ENCODE measurements at regions not wholly inside any gene's neighbourhood (a gene's known extent, or its start where the extent isn't known, plus 50 kb on each side); places are given as distances from the start of the nearest gene placed in this dataset.

DNA sequence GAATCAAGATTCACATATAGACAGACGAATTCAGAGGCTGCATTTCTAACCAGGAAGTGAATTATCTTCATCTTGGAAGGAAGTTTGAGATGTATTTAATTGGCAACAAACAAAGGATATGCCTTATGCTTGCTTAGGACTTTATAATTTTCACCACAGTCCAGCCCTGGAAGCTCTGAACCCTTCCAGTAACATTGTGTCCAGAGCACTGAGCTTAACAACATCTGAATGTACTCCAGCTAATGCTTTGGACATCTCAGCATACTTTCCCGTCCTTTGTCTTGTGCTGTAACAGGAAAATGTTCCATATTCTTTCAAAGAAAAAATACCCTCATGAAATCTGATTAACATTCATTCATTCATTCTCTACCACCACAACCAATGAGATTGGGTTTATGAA lies 136.3 kb upstream of the SPATS2L start:
- Histone ChIP-seq H3K27ac (ENCODE audit: low read depth) (no peak overlapping the region), H3K4me3 (ENCODE audit: low read depth, low read length) (no peak overlapping the region), H3K36me3 (ENCODE audit: insufficient read depth) (no peaks in the 10 kb centered on the region), H3K4me1 (ENCODE audit: insufficient read depth) (no peaks in the 10 kb centered on the region)
- 66% methylated on average over 2 of the region's 2 CpGs for WGBS
- DNase-seq (ENCODE audit: extremely low spot score), result no peak

GRCh38 chr2:200171731-200172482 lies 134.6 kb upstream of the SPATS2L start:
- no peaks in the 10 kb centered on the region for H3K36me3 ChIP-seq (ENCODE audit: insufficient read depth)
- H3K4me3 ChIP-seq (ENCODE audit: low read depth, low read length), result no peak overlapping the region
- H3K4me1 ChIP-seq (ENCODE audit: insufficient read depth), result no peaks in the 10 kb centered on the region
- no peak overlapping the region for H3K27ac ChIP-seq (ENCODE audit: low read depth)
- 70% methylated on average over 4 of the region's 4 CpGs for WGBS
- DNase-seq (ENCODE audit: extremely low spot score), result no peak

- H3K4me3 ChIP-seq (ENCODE audit: low read depth, low read length), result no peak overlapping the region
- no peaks in the 10 kb centered on the region for H3K4me1 ChIP-seq (ENCODE audit: insufficient read depth)
- no peaks in the 10 kb centered on the region for H3K36me3 ChIP-seq (ENCODE audit: insufficient read depth)
- H3K27ac ChIP-seq (ENCODE audit: low read depth), result no peak overlapping the region
- no peak for DNase-seq (ENCODE audit: extremely low spot score)
- WGBS, result 92% methylated on average over 1 of the region's 1 CpG
Observed at GRCh38 chr2:200172521-200172920, 134.0 kb upstream of the SPATS2L start.

DNA sequence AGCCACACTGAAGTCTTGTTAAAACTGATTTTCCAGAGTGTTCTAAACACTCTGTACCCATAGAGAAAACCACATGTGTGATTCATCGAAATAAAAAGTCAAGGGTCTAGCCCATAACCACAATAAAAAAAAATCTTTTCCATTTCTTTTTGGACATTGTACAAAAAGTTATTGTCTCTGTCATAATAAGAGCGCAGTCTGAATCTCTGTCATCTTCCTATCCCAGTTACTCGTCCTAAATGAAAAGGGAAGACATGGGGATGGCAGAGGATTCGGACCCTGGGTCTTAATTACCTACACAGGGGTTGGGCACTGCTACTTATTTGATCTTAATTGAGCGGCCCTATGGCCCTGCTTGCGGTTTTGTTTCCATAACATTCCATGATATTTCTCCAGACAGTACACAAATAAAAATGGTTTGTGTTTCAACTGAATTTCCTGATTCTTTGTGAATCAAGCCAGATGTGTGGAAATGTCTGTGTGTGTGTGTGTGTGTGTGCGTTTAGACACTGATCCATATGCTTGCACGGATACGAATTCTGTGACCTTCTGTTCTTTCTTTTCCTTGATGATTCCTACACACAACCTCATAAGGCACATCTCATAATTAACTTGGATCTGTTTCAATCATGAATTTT lies 133.4 kb upstream of the SPATS2L start:
- Histone ChIP-seq H3K36me3 (ENCODE audit: insufficient read depth) (no peaks in the 10 kb centered on the region), H3K27ac (ENCODE audit: low read depth) (no peak overlapping the region), H3K4me3 (ENCODE audit: low read depth, low read length) (no peak overlapping the region), H3K4me1 (ENCODE audit: insufficient read depth) (no peaks in the 10 kb centered on the region)
- DNase-seq (ENCODE audit: extremely low spot score), result no peak
- 65% methylated on average over 9 of the region's 9 CpGs for WGBS

- Histone ChIP-seq H3K4me3 (ENCODE audit: low read depth, low read length) (no peak overlapping the region), H3K36me3 (ENCODE audit: insufficient read depth) (no peaks in the 10 kb centered on the region), H3K27ac (ENCODE audit: low read depth) (no peak overlapping the region), H3K4me1 (ENCODE audit: insufficient read depth) (no peaks in the 10 kb centered on the region)
- WGBS, result 84% methylated on average over 3 of the region's 3 CpGs
- DNase-seq (ENCODE audit: extremely low spot score), result no peak
Observed at GRCh38 chr2:200173691-200174090, 132.8 kb upstream of the SPATS2L start.

GRCh38 chr2:200174433-200175216 lies 131.9 kb upstream of the SPATS2L start:
- no peak overlapping the region for H3K4me3 ChIP-seq (ENCODE audit: low read depth, low read length)
- no peak for DNase-seq (ENCODE audit: extremely low spot score)

DNA sequence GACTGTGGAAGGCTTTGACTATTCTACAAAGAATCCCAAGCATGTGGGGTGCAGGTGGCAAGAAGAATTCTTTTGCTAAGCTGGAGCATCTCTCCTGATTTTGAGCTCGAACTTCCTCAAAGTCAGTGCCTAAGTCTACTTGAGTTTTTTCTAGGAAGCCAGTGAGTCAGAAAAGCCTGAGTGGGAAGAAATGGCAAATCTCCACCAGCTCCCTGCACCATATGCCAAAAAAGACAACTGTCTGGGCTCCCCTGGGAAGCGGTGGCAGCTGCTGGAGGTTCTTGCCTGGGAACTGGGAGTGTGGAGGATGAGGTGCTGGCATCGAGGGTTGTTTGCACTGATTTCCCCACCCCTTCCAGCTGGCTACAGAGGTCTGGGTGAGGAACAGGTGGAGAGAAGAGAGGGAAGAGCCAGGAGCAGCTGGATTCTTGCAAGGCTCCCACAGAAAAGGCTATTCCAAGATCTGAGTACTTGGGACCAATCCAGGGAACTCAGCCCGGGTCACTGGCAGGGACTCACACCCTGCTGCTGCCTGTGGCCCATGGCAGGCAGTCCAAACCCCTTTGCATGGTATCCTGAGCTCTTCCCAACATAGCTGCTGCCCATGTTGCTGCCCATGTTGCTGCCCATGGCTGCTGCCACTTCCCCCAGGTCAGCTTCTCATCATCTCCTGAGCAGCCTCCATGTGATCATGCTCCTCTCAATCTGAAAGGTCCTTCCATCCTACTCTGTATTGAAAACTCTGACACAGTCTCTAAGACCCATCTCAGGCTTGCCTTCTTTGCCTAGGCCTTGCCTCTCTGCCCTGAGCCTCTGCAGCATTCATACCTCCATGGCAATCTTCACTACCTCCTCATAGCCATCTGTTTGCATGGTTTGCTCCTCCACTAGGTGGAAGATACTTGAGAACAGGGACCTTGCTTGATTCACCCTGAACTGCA lies 128.3 kb upstream of the SPATS2L start:
- 46% methylated on average over 4 of the region's 4 CpGs for WGBS
- Histone ChIP-seq H3K36me3 (ENCODE audit: insufficient read depth) (no peaks in the 10 kb centered on the region), H3K4me3 (ENCODE audit: low read depth, low read length) (no peak overlapping the region), H3K4me1 (ENCODE audit: insufficient read depth) (no peaks in the 10 kb centered on the region), H3K27ac (ENCODE audit: low read depth) (no peak overlapping the region)
- DNase-seq (ENCODE audit: extremely low spot score), result no peak

More at GRCh38 chr2:200174433-200175216, 131.9 kb upstream of the SPATS2L start:
- Histone ChIP-seq H3K27ac (ENCODE audit: low read depth) (no peak overlapping the region), H3K36me3 (ENCODE audit: insufficient read depth) (no peaks in the 10 kb centered on the region), H3K4me1 (ENCODE audit: insufficient read depth) (no peaks in the 10 kb centered on the region)
- WGBS, result 98% methylated on average over 55 of the region's 55 CpGs

DNA sequence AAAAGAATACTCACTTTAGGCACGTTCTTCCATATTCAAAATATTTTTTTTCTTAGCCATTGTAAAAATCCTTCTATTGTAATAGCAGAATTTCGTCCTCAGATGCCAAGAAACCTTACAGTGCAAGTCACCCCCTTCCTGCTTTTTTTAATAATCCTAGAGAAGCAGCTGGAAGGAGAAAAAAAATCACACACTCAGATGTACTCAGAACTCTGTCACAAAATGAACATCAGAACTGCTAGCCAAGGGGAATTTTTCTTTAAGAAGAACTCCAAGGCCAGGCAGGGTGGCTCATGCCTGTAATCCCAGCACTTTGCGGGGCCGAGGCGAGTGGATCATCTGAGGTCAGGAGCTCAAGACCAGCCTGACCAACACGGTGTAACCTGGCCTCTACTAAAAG lies 127.3 kb upstream of the SPATS2L start:
- no peak overlapping the region for H3K27ac ChIP-seq (ENCODE audit: low read depth)
- no peak for DNase-seq (ENCODE audit: extremely low spot score)

DNA sequence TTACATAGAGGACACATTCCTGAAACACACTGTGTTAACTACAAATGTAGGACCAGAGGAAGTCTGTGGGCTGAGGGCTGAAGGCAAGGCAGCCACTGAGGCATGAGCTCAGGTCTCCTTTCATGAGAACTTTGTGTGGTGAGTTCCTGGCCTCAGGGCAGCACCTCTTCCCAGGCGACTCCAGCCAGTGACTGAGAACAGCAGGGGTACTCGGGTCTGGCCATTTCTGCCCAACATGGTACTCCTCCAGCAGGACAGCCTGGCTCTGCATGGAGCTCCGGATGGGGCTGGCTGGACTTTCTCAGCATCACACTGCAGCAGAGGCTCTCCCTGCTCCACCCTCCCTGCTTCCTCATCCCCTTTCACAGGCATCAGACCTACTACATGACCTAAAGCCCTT lies 125.5 kb upstream of the SPATS2L start:
- Histone ChIP-seq H3K4me1 (ENCODE audit: insufficient read depth) (no peaks in the 10 kb centered on the region), H3K27ac (ENCODE audit: low read depth) (no peak overlapping the region), H3K36me3 (ENCODE audit: insufficient read depth) (no peaks in the 10 kb centered on the region), H3K4me3 (ENCODE audit: low read depth, low read length) (no peak overlapping the region)
- WGBS, result 84% methylated on average over 3 of the region's 3 CpGs
- DNase-seq (ENCODE audit: extremely low spot score), result no peak

More for the DNA sequence above, 127.3 kb upstream of the SPATS2L start:
- no peak overlapping the region for H3K4me3 ChIP-seq (ENCODE audit: low read depth, low read length)
- H3K4me1 ChIP-seq (ENCODE audit: insufficient read depth), result no peaks in the 10 kb centered on the region
- WGBS, result 49% methylated on average over 6 of the region's 6 CpGs
- no peaks in the 10 kb centered on the region for H3K36me3 ChIP-seq (ENCODE audit: insufficient read depth)

- WGBS, result 85% methylated on average over 5 of the region's 5 CpGs
- Histone ChIP-seq H3K4me1 (ENCODE audit: insufficient read depth) (no peaks in the 10 kb centered on the region), H3K27ac (ENCODE audit: low read depth) (no peak overlapping the region), H3K36me3 (ENCODE audit: insufficient read depth) (no peaks in the 10 kb centered on the region), H3K4me3 (ENCODE audit: low read depth, low read length) (no peak overlapping the region)
- no peak for DNase-seq (ENCODE audit: extremely low spot score)
Observed at GRCh38 chr2:200181755-200182154, 124.7 kb upstream of the SPATS2L start.

- 45% methylated on average over 8 of the region's 8 CpGs for WGBS
- Histone ChIP-seq H3K4me1 (ENCODE audit: insufficient read depth) (no peaks in the 10 kb centered on the region), H3K27ac (ENCODE audit: low read depth) (no peak overlapping the region), H3K36me3 (ENCODE audit: insufficient read depth) (no peaks in the 10 kb centered on the region), H3K4me3 (ENCODE audit: low read depth, low read length) (no peak overlapping the region)
- no peak for DNase-seq (ENCODE audit: extremely low spot score)
Observed at GRCh38 chr2:200184748-200185627, 121.5 kb upstream of the SPATS2L start.

GRCh38 chr2:200185628-200186000 lies 120.9 kb upstream of the SPATS2L start:
- no peaks in the 10 kb centered on the region for H3K36me3 ChIP-seq (ENCODE audit: insufficient read depth)
- DNase-seq (ENCODE audit: extremely low spot score), result no peak
- H3K4me3 ChIP-seq (ENCODE audit: low read depth, low read length), result no peak overlapping the region
- WGBS, result 61% methylated on average over 5 of the region's 5 CpGs
- H3K4me1 ChIP-seq (ENCODE audit: insufficient read depth), result no peaks in the 10 kb centered on the region
- no peak overlapping the region for H3K27ac ChIP-seq (ENCODE audit: low read depth)
